ENCODE measurements at regions not wholly inside any gene's neighbourhood (a gene's known extent, or its start where the extent isn't known, plus 50 kb on each side); places are given as distances from the start of the nearest gene placed in this dataset.

- no peak overlapping the region for H2AFZ ChIP-seq (ENCODE audit: low read depth, low read length)
- H3K27me3 ChIP-seq (ENCODE audit: control insufficient read depth in 2 of 2, insufficient read depth in 2 of 2, low read length in 2 of 2) = no peaks in the 10 kb centered on the region
- H3K36me3 ChIP-seq (ENCODE audit: control insufficient read depth in 2 of 2, extremely low read depth in 1 of 2, insufficient read depth in 2 of 2, low read length in 2 of 2) = no peaks in the 10 kb centered on the region
- no peak for TF ChIP-seq POLR2A (IDR thresholded peaks at IDR 0.05; ENCODE audit: low read depth, low read length)
- no peak for TF ChIP-seq POLR2AphosphoS5 (IDR thresholded peaks at IDR 0.05; ENCODE audit: insufficient read depth, low read depth, low read length)
- TF ChIP-seq GATA2 (IDR thresholded peaks at IDR 0.05; ENCODE audit: insufficient read depth, insufficient read length, low read depth, low read length) = no peak
- no peak for TF ChIP-seq MAX (IDR thresholded peaks at IDR 0.05; ENCODE audit: insufficient read depth, insufficient read length)
- TF ChIP-seq MYC (IDR thresholded peaks at IDR 0.05; ENCODE audit: low read depth, low read length) = no peak
- TF ChIP-seq FOS (IDR thresholded peaks at IDR 0.05; ENCODE audit: borderline replicate concordance, insufficient read depth, low read length) = no peak
- TF ChIP-seq EZH2 (IDR thresholded peaks at IDR 0.05; ENCODE audit: borderline replicate concordance, low read depth, low read length, severe bottlenecking) = no peak
- no peak for TF ChIP-seq CTCF (IDR thresholded peaks at IDR 0.05; ENCODE audit: extremely low read depth in 1 of 2, insufficient read depth in 1 of 2, low read depth in 1 of 2, low read length in 2 of 2)
- no peak for TF ChIP-seq JUN (IDR thresholded peaks at IDR 0.05; ENCODE audit: borderline replicate concordance, insufficient read depth, insufficient read length, low read depth)
- no peaks in the 10 kb centered on the region for H3K9me1 ChIP-seq (replicated peaks; ENCODE audit: control insufficient read depth, extremely low read depth, insufficient read depth, low read length)
- no peaks in the 10 kb centered on the region for H3K4me1 ChIP-seq (ENCODE audit: control insufficient read depth, extremely low read depth, insufficient read depth, low read length)
- H3K9ac ChIP-seq (replicated peaks; ENCODE audit: extremely low read depth, insufficient read depth, low read length) = no peak overlapping the region
- H3K79me2 ChIP-seq (ENCODE audit: control insufficient read depth, insufficient read depth, low read length) = no peaks in the 10 kb centered on the region
- H3K27ac ChIP-seq (ENCODE audit: insufficient read depth, low read depth, low read length) = no peak overlapping the region
- intact Hi-C loops (cut with micrococcal nuclease) (no loop called here), dilution Hi-C loops (cut with MboI; ENCODE audit: extremely low pct_ligation_motif_present, low sequenced_read_pairs) (no loop called here)
- no peaks in the 10 kb centered on the region for H3K9me3 ChIP-seq (replicated peaks; ENCODE audit: control insufficient read depth, insufficient read depth, low read length)
- FAIRE-seq (no peak), DNase-seq (ENCODE audit: low read depth, low spot score) (no peak)
- H3K4me3 ChIP-seq (replicated peaks in 1 of 3; ENCODE audit: insufficient read depth in 1 of 3, low read depth in 1 of 3, low read length in 3 of 3) = no peak overlapping the region
- BruUV-seq (replicated peaks) = no TSS peak
- ChIA-PET CTCF (no interaction called here), POLR2A (no interaction called here)
- no peaks in the 10 kb centered on the region for H4K20me1 ChIP-seq (replicated peaks; ENCODE audit: control insufficient read depth, extremely low read depth, insufficient read depth, low read length)
- no peak overlapping the region for H3K4me2 ChIP-seq (ENCODE audit: insufficient read depth, low read length)
Observed at GRCh38 chr16:9366048-9366969, 274.9 kb downstream of the HAPSTR1 start.
